ENCODE measurements at regions not wholly inside any gene's neighbourhood (a gene's known extent, or its start where the extent isn't known, plus 50 kb on each side); places are given as distances from the start of the nearest gene placed in this dataset.

DNA sequence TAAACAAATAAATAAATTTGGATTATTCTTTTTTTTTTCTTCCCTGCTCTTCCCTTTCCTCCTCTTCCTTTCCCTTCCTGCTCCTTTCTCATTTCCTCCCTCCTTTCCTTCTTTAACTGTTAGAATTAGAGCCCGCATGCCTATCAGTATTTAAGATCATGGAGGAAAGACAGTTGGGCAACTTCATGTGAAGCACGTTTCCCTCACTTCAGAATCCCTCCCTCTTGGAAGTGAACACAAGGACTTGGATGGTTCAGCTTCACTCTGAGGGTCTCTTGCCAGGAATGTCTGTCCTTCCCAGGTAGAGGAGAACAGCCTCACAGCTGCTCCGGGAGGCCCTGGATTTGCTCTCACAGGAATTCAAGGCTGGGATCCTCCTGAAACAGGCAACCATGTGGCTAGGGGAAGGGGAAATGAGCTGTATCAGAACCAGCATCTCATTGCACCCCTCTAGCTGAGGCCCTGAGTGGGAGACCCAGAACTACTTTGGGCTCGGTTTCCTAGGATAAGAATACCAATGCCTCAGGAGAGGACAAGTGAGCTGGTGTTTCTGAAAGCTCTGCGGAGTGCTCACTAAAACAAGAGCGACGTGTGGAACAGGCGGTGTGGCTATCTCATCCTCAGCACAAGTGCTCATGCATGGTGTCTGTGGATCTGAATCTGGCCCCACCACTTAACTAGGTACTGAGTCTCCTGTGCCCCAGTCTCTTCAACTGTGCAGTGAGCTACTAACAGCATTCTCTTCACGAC is 230.5 kb downstream of the MYCN start:
- DNase-seq (ENCODE audit: low spot score): no peak

DNA sequence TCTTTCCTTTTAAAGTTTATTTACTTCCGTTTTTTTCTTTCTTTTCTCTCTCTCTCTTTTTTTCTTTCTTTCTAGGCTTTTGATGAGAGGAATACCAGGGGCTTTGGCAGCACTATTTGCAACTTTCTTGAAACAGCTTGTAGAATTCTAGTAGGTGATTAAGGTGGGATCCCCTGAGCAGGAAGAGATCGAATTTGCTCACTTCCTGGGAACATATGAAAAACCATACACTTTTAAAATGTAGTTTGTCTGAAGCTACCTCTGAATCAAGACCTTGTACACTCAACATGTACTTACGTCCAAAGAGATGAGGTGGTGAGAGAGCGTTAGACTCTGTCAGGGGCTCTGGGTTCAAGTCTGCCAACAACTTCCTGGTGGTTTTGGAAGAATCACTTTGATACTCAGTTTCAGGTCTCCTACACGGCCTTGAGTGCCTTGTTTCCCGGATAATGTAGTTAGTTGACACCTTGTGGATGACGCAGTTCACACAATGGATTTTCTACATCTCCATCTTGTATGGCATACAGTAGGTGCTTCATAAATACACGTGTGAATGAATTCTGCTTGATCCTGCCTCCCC is 229.1 kb downstream of the MYCN start:
- DNase-seq (ENCODE audit: low spot score): no peak

GRCh38 chr2:16168506-16169264 is 228.3 kb downstream of the MYCN start:
- no peak for DNase-seq (ENCODE audit: low spot score)

- no peak for DNase-seq (ENCODE audit: low spot score)
Observed at GRCh38 chr2:16167870-16168426, 227.6 kb downstream of the MYCN start.

GRCh38 chr2:16167451-16167861 is 227.1 kb downstream of the MYCN start:
- no peak for DNase-seq (ENCODE audit: low spot score)

- DNase-seq (ENCODE audit: low spot score): no peak
Observed at GRCh38 chr2:16166327-16166981, 226.1 kb downstream of the MYCN start.

- DNase-seq (ENCODE audit: low spot score): no peak
Observed at GRCh38 chr2:16165518-16166326, 225.4 kb downstream of the MYCN start.

- DNase-seq (ENCODE audit: low spot score): no peak
Observed at GRCh38 chr2:16162491-16163040, 222.2 kb downstream of the MYCN start.

- DNase-seq (ENCODE audit: low spot score): no peak
Observed at GRCh38 chr2:16161768-16162490, 221.6 kb downstream of the MYCN start.

- DNase-seq (ENCODE audit: low spot score): no peak
Observed at GRCh38 chr2:16161085-16161565, 220.8 kb downstream of the MYCN start.

GRCh38 chr2:16160281-16161084 is 220.1 kb downstream of the MYCN start:
- no peak for DNase-seq (ENCODE audit: low spot score)

DNA sequence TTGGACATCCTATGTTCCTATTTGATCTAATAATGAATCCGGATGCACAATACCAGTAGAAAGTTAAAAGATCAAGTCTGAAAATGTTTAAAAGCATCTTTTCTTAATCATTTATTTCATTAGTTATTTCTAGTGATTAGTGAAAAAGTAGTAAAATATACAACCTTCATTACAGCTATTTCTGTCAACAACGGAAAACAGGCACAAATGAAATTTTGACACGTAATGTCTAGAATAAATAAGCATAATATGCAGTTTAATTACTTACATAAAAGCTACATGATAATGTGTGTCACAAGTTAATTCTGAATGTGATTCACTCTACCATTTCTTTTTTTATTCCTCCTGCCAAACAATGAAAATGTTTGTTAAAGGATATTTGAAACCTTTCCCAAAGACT is 216.1 kb downstream of the MYCN start:
- DNase-seq (ENCODE audit: low spot score): no peak

GRCh38 chr2:16155766-16156165 is 215.4 kb downstream of the MYCN start:
- no peak for DNase-seq (ENCODE audit: low spot score)

- no peak for DNase-seq (ENCODE audit: low spot score)
Observed at GRCh38 chr2:16155366-16155765, 215.0 kb downstream of the MYCN start.

DNA sequence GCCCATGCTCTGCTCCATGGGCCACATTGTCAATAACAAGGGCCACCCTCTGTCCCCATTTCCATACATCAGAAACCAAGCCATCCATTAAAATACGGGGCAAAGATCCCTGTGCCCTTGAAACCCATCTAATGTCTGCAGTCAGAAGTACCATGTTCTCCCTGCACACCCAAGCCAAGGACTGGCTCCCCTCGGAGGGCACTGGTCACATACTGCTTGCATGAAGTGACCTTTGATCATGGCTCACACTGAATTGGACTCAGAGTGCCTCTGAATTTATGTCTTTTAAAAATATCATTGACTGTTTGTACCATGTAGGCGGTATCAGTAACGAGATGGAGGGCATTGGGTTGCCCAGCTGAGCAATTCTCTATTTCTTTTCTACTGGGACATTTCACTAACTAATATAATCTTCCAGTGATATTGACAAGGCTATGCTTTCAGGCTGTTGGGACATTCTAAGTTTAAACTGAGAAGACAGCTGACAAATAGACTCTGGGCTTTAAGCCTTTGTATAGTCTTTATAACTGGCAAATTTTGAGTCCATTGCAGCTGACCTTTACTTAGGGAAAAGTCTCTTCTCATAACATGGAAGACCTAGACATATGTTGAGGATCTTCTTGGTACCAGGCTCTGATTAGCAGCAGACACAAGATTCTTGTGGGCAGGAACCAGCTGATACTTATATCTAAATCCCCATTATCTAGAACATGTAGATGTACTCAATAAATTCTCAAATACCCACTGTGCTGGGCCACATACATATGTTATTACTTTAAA is 214.3 kb downstream of the MYCN start:
- no peak for DNase-seq (ENCODE audit: low spot score)

GRCh38 chr2:16154061-16154460 is 213.7 kb downstream of the MYCN start:
- no peak for DNase-seq (ENCODE audit: low spot score)

DNA sequence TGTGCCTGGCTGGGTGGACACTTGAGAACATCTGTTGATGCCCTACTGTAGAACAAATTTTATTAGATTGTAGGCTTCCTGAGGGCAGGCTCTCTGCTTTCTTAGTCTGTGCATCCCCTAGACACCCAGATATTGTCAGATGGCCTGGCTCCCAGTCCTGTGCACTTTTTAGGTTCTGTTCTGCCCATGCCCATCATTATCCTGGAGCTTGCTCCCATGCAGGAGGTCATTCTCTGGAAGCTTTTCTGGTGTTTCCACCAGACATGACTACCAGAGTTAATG is 213.3 kb downstream of the MYCN start:
- DNase-seq (ENCODE audit: low spot score): no peak

DNA sequence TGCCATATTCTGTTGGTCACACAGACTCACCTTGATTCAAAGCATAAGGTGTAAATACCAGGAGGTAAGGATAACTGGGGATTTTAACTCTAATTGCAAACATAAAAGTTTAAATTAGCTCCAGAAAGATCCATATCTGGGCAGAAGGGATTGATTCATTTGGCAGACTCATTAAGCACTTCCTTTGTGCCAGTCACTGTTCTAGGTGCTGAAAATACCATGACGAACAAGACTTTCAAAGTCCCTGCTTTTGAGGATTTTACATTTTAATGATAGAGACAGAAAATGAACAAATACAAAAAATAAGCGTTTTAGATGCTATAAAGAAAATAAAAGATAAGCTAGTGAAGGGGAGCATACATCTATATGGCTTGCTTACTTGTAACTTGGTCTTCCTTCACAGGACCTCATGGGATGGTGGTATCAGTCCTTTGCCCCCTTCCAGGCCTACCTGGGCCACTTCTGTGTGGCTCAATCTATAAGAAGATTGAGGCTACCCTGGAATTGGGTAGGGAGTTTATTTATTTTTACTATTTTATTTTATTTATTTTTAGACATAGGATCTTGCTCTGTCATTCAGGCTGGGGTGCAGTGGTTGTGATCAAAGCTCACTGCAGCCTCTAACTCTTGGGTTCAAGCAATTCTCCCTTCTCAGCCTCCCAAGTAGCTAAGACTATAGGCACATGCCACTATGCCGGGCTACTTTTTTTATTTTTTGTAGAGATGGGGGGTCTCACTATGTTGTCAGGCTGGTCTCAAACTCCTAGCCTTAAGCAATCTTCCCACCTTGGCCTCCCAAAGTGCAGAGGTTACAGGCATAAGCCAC is 212.8 kb downstream of the MYCN start:
- DNase-seq (ENCODE audit: low spot score): no peak

Data from HuH-7 (cell line).